GM18517 (cell line): ENCODE measurements at regions not wholly inside any gene's neighbourhood (a gene's known extent, or its start where the extent isn't known, plus 50 kb on each side); places are given as distances from the start of the nearest gene placed in this dataset.

Experiments used
- ATAC-seq: cut with Tn5 transposase; IDR thresholded peaks from one replicate; pipeline ENCODE4 v1.9.1; 2021; ENCODE audit warnings: mild to moderate bottlenecking, moderate library complexity; ENCODE audit not compliant: unreplicated experiment

DNA sequence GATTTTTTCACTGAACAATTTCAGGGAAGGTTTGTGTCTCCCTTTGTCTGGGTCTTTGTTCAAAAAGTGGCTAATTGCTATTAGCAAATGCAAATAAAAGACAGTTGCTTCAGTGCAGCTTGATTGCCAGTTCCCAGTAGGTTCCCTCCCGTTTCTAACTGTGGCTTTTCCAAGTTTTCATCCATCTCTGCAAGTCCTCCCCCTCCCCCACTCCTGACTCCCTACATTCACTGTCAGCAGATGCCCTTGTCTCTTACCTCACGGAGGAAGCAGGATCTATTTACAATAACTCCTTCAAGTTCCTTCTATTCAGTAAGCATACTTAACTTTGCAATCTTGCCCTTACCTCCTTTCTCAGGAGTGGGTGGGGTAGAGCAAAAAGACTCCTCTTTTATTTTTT lies 55.4 kb upstream of the SCEL start:
- ATAC-seq, result no peak

DNA sequence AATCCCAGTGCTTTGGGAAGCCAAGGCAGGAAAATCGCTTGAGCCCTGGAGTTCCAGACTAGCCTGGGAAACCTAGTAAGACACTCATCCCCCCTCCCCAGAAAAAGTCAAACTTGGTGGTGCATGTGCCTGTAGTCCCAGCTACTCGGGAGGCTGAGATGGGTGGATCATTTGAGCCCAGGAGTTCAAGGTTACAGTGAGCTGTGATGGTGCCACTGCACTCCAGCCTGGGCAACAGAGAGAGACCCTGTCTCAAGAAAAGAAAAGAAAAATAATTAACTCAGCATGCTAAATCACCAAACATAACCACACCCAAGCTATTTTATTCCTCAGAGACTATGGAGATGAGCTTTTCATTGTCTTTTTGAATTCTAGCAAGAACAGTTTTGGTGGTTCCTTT lies 56.2 kb upstream of the SCEL start:
- ATAC-seq, result no peak

DNA sequence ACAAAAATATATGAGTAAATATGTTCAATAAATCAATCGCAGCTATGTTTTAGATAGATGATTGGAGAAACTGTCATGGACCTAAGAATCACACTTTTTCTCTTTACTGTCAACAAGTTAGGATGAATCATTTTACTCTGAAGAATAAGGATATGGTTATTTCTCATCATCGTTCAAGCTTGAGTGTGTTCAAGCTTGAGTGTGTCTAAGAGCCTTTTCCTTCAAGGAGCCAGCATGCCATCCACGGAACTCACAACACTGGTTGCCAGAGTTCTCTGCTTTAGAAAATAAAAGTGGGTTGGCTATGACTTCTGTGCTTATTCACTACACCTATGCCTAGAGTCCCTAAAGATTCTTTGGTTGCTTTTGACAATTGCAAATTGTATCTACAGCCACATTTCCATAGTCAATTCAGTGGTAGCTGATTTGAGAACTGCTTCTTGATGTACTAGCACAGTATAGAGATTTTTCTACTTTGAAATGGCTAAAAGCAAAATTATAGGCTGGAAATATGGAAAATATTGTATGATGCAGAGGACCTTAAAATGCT lies 58.1 kb upstream of the SCEL start:
- ATAC-seq, result no peak

DNA sequence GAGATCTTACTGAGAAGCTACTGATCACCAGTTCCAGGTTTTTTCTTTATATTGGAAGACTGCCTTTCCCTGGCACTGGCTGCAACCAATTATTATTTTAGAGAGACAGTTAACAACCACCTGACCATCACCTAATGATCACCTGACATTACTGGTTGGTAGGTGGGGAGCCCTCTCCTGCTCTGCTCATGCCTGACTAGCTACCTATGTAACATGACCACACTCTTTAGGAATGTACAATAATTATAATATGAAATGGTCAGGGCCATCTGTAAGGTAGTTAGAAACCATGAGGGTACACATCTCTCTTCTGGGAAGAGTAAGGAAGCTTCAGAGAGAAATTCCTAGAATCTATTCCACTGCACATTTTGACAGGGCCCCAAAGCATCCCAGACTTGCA lies 59.0 kb upstream of the SCEL start:
- no peak for ATAC-seq

DNA sequence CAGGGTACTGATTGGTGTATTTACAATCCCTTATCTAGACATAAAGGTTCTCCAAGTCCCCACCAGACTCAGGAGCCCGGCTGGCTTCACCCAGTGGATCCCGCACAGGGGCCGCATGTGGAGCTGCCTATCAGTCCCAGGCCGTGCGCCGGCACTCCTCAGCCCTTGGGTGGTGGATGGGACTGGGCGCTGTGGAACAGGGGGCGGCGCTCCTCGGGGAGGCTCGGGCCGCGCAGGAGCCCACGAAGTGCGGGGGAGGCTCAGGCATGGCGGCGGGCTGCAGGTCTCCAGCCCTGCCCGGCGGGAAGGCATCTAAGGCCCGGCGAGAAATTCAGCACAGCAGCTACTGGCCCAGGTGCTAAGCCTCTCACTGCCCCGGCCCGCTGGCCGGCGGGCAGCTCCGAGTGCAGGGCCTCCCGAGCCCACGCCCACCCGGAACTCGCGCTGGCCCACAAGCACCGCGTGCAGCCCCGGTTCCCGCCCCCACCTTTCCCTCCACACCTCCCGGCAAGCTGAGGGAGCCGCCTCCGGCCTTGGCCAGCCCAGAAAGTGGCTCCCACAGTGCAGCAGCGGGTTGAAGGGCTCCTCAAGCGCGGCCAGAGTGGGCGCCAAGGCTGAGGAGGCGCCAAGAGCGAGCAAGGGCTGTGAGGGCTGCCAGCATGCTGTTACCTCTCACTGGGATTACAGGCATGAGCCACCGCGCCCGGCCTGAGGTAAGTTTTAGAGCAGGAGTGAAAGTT lies 60.0 kb upstream of the SCEL start:
- no peak for ATAC-seq

DNA sequence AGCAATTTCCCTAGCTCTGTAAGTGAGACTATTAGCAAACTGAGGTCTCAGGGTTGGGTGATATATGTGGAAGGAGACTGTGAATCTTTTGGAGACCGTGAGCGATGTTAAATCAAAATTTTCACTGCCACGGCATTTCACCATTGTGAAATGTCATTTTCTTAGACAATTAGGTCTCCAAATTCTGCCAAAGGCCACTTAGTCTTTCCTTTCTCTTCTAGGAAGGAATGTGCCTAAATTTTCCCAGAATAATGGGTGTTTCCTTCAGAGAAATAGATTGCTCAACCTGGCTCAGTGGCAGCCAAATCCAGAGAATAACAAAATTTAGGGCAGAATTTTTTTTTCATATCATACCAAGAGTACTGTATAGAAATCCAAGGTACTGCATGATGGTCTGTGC lies 64.5 kb upstream of the SCEL start:
- no peak for ATAC-seq

DNA sequence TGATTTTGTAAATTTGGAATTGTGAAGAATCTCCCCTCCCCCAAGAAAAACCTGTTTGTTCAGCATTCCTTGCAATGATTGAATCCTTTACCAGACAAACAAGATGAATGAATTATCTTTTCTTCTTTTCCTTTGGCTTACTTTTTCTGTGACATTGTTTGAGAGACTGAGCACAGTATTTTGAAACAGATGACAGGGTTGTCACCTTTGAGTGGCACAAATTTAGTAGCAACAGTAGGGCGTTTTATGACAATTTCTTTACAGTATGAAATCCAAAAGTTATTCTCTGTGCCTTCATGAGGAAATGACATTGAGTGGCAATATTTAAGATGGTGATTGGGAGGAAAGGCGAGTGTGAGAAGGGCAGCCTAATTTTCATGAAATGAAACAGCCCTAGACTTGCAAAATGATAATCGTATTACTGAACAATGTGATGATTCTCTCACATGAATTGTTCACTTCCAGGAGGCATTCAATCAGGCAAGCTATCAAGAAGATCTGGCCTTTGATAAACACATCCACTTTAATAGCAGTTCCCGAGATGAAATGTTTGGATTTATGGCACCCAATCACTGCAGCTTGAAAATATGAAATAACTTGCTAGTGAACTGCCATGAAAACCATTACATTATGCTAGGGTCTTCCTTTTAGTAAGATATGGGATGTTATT lies 68.6 kb upstream of the SCEL start:
- no peak for ATAC-seq

DNA sequence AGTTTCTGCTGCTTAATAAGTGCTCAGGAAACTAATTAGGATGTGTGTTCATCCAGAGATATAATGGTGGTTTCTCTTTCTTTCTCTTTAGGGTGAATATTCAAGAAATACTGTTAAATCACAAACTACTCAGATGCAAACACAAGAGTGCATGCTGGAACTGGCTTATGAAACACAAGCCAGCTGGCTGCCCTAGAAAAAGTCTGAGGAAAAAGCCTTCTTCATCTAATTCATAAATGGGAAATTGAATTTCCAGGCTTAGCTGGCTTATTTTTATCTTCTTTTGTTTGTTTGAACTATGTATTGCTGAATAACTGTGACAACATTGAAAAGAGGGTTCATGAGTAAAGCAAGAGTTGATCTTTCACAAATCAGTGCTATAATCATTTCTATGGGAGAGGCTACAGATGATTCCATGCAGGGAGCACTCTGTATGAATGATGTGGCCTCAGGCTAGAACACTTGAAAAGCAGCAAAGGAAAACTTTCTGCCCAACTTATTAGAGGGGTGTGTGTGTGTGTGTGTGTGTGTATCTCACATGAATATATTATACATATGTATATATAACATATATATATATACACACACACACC lies 69.8 kb upstream of the SCEL start:
- ATAC-seq, result no peak

DNA sequence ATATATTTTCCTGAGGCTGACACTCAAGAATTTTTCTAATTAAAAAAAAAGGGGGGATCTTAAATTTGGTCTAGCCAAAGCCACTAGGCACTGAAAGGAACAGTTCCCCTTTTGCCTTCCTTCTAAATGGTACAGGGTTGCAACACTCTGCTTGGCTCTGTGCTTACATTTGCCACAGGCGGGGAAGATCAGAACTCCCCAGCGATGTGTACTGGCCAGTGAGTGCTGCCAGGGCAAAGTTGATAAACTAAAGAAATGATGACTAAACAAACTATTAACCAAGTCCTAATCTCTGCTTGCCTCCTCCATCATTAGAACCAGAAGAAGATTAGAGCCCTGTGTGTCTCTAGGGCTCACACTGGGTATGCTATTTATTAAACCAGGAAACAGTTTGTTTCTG lies 75.3 kb upstream of the SCEL start:
- peak; percentile 96 for ATAC-seq

DNA sequence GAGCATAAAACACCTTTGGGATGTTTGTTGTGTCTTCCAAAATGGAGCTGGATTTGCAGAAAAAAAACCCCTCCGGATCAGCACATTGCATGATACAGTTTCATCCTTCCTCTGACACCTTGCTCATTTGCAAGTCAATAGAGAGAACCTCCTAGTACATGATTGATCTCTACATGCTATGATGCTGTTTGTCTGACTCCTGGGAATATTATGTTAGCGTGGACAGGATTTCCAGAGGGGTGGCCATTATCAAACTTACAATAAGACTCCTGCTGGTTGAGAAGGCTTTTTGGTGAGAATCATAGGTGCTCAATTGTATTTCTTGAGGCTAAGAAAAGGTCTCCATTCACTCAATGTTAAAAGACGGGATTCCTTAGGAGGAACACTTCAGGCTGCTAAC lies 75.9 kb upstream of the SCEL start:
- ATAC-seq, result no peak

DNA sequence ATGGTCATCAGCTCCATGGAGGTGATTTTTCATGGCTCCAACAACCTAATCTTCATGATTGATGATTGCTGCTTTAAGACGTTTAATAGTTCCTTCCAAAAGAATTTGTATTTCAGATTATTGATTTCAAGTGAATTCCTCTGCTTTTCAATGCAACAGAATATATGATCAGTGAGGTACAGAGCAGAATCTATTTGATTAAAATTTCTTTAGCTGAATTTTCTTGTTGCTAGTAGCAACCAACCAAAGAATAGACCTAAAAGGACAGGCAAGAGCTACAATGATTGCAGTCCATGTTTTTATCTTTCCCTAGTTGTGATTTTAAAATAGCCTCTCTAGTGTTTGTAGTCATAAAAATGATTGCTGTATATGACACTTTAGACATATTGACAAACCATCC lies 76.8 kb upstream of the SCEL start:
- ATAC-seq, result no peak

DNA sequence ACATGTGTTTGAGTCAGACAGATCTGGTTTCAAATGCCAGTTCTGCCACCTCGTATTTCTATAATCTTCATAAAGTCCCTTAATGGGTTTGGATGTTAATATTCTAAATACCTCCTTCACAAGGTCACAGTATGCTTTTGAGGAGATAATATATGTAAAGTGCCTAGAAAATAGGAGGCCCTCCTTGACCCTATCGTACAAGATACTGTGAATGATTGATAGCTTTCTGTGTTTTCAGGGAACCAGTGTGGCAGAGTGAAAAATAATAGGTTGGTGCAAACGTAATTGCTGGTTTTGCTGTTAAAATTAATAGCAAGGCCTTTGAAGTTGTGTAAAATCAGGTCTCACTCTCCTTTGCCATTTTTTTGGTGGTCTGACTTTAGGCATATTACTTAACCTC lies 77.5 kb upstream of the SCEL start:
- no peak for ATAC-seq

DNA sequence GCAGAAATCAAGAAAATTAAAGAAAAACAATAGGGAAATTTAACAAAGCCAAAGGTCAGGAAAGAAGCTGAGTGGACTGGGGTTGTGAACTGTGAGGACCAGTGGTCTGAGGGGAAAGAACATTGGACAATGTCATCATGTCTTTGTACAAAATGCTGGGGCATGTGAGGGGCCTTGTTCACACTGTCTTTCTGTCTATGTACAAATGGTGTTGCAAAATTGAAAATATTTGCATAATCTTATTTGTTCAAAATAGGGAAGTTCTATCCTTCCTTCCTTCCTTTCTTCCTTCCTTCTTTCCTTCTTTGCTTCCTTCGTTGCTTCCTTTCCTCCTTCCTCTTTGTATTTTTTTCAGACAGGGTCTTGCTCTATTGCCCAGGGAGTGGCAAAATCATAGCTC lies 79.2 kb upstream of the SCEL start:
- no peak for ATAC-seq

DNA sequence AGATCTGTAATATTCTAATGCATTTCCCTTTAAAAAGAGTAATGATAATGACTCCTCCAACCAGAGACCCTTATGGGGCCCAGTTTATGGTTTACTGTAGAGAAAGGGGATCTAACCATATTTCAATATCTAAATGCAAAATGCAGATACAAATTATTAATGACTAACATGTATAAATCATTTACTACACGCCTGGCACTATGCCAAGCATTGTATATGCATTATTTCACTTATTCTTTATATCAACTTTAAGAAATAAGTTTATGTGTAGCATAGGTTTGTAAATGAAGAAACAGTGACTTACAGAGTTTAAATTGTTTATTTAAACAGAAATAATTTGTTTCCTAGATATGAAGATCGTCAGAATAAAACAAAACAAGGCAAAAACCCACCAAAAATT lies 86.2 kb upstream of the SCEL start:
- ATAC-seq, result no peak

DNA sequence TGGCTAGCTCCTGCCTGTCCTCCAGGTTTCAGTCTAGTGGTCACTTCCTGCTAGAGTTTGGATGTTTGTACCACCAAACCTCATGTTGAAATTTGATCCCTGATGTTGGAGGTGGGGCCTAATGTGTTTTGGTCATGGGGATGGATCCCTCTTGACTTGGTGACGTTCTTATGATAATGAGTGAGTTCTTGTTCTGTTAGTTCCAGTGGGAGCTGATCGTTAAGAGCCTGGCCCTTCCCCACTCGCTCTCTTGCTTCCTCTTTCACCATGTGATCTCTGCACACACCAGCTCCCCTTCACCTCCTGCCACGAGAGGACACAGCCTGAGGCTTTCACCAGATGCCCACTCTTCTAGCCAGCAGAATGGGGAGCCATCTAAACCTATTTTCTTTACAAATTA lies 86.8 kb upstream of the SCEL start:
- no peak for ATAC-seq

DNA sequence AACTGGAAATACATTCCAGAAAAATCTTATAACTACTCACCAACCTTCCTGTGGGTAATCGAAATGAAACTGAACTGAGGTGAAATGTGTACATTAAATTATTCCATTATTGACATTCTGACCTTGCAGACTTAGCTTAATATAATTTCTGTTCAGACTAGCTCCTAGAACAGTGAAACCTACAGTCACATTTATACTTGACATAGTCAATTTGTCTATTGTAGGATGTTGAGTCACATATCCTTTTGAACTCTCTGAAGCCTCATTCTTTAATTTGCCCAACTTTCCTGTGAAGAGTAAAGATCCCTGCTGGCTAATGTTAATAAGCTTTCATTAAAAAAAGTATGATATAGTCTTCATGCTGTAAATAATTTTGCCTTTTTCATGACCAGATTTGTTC lies 92.0 kb upstream of the SCEL start:
- ATAC-seq, result no peak

DNA sequence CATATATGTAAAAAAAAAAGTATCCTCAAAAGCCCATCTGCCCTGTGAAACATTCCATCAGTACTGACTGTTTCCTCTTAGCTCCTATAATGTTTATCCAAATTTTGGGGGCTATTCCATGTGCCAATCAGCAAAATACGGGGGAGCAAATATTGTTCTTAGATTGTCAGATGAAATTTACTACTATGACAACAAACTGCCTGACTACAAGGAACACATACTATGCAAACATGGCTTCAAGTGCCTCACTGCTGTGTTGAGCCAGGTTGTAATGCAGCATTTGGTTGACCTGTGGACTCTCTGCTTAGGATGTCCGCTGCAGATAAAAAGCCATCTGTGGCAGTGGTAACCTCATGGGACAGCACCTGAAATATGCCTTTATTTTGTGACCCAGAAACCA lies 98.2 kb upstream of the SCEL start:
- ATAC-seq, result no peak

DNA sequence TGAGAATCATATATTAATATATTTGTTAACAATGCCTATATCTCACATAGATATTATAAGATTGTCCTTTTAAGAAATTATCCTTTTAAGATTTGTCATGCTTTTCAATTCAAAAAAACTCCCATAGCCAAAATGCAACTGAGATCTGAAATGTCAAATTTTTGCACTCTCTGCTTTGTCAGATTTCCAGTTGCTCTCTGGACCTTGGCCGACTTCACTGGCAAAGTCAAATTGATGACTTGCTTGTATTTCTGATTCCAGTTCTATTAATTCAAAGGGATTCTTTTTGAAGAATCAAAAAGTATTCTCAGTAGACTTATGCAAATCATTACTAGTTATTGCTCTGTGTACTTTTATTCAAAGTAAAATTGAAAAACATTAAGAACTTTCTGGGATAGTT lies 101.2 kb upstream of the SCEL start:
- ATAC-seq, result no peak

DNA sequence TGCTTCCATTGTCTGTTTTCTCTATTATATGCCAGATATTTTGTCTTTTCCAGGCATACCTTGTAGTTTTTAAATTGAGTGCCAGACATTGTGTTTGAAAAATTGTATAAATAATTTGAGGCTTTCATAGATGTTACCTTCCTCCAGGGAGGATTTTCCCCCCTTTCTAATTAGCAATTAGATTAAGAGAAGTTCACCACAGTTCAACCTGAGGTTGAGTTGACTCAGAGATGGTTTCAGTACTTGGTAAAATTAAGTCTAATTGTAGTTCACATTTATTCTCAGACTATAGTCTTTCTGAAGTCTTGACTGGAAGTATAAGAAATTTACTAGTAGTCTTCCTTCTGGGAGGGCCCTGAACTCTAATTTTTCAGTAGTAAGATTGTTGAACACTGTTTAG lies 104.1 kb upstream of the SCEL start:
- no peak for ATAC-seq

DNA sequence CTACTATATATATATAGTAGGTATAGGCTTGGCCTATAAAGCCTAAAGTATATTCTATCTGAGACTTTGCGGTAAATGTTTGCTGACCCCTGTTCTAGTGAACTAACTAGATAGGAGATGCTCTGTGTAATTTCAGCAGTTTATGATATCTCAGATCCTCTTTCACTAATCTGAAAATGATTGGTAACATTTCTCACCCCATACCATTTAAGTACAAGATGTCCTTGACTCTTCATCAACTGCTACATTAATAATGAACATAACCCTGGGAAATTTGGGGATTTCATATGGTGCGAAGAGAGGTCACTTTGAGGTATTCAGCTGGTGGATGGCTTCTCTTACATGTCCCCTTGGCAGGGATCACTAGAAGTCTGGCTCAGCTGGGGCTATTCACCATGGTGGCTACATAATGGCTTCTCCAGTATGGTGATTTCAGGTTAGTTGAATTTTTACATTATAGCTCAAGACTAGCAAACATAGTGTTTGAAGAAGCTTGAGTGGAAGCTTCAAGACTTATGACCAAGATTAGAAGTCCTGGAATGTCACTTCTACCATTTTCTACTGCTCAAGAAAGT lies 103.6 kb upstream of the MYCBP2 start:
- peak; percentile 42 for ATAC-seq

DNA sequence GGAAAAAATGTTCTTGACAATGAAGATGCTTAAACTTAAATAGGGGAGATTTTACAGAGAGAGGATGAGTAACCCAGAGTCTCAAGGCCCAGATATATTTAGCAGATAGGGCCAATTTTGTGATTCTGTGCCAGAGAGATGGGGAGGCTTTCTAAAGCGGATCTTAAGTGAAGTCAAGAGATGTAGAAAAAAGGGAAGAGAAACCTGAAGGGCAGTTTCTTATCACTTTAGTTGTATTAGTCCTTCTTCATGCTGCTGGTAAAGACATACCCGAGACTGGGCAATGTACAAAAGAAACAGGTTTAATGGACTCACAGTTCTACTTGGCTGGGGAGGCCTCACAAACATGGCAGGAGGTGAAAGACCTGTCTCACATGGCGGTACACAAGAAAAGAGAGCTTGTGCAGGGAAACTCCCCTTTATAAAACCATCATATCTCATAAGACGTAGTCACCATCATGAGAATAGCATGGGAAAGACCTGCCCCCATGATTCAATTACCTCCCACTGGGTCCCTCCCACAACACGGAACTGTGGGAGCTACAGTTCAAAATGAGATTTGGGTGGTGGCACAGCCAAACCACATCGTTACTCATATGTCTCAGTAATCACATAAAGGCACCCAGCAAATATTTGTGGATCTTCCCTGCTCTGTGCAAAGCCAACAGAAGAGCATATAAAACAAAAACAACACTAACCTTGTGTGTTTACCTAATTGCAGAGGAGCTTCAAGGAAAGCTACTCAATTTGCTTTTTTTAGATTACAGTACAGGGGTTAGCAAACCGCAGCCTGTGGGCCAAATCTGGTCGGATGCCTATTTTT lies 102.6 kb upstream of the MYCBP2 start:
- peak; percentile 75 for ATAC-seq
